Activated CD4-positive, alpha-beta memory T cell treated with anti-CD3 and anti-CD28 coated beads for 36 hours (primary cell): ENCODE measurements at regions not wholly inside any gene's neighbourhood (a gene's known extent, or its start where the extent isn't known, plus 50 kb on each side); places are given as distances from the start of the nearest gene placed in this dataset.

Experiments
- CTCF ChIA-PET: fragments of 350-600 bp; sonication (Branson Sonifier 250); formaldehyde crosslinking; loops from one replicate; lab custom pipeline; 2021; ENCODE audit warnings: antibody characterized with exemption, inconsistent platforms; lab: Charles Lee
- POLR2A ChIA-PET: fragments of 350-600 bp; sonication (Branson Sonifier 250); formaldehyde crosslinking; loops from one replicate; lab custom pipeline; 2021; ENCODE audit warnings: antibody characterized with exemption; lab: Charles Lee
- DNase-seq: peaks from one replicate; pipeline ENCODE4 v3.0.0-alpha.2; 2020
- H3K27ac Mint-ChIP-seq: one replicate; pipeline ENCODE4 v1.8.0; 2021; ENCODE audit warnings: mixed read lengths
- H3K27me3 Mint-ChIP-seq: one replicate; pipeline ENCODE4 v1.8.0; 2021; ENCODE audit warnings: mixed read lengths
- H3K36me3 Mint-ChIP-seq: one replicate; pipeline ENCODE4 v1.8.0; 2021; ENCODE audit warnings: mixed read lengths
- H3K4me1 Mint-ChIP-seq: one replicate; pipeline ENCODE4 v1.8.0; 2021; ENCODE audit warnings: low read depth, mixed read lengths
- H3K4me3 Mint-ChIP-seq: one replicate; pipeline ENCODE4 v1.8.0; 2021; ENCODE audit warnings: mild to moderate bottlenecking, mixed read lengths
- H3K9me3 Mint-ChIP-seq: one replicate; pipeline ENCODE4 v1.8.0; 2021; ENCODE audit warnings: mixed read lengths
- intact Hi-C: fragments of 100-400 bp; cut with micrococcal nuclease; formaldehyde crosslinking; loops from one replicate; pipeline ENCODE4 v1.15.1; 2023

DNA sequence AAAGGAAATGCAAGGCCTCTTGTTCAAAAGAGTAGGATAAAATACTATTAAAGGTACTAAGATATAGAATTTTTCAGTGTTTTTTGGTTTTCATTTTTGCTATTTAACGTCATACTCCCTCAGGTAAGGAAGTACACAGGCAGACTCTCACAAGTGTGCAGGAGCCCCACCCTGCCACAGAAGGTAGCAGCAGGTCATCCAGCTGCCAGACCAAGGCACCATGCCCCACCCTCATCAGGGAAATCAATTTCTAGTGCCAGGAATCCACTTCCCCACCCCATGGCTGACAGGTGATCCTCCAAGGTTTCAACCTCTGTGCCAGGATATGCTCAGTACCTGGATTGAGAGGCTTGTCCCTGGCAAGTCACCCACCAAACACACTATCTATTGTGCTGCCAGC, 712.9 kb downstream of the SORCS3 start:
- ChIA-PET CTCF (no interaction called here), POLR2A (no interaction called here)
- Mint-ChIP-seq H3K27ac (no peak overlapping the region), H3K9me3 (no peaks in the 10 kb centered on the region), H3K36me3 (no peaks in the 10 kb centered on the region), H3K4me3 (no peak overlapping the region), H3K4me1 (no peaks in the 10 kb centered on the region), H3K27me3 (no peaks in the 10 kb centered on the region)
- DNase-seq = no peak
- intact Hi-C loops = no loop called here

GRCh38 chr10:105352827-105353226, 711.7 kb downstream of the SORCS3 start:
- no peaks in the 10 kb centered on the region for H3K27me3 Mint-ChIP-seq
- H3K4me1 Mint-ChIP-seq = no peaks in the 10 kb centered on the region
- CTCF ChIA-PET = no interaction called here
- no peak for DNase-seq
- POLR2A ChIA-PET = no interaction called here
- no peaks in the 10 kb centered on the region for H3K9me3 Mint-ChIP-seq
- H3K27ac Mint-ChIP-seq = no peak overlapping the region
- intact Hi-C loops = no loop called here
- H3K36me3 Mint-ChIP-seq = no peaks in the 10 kb centered on the region
- H3K4me3 Mint-ChIP-seq = no peak overlapping the region

DNA sequence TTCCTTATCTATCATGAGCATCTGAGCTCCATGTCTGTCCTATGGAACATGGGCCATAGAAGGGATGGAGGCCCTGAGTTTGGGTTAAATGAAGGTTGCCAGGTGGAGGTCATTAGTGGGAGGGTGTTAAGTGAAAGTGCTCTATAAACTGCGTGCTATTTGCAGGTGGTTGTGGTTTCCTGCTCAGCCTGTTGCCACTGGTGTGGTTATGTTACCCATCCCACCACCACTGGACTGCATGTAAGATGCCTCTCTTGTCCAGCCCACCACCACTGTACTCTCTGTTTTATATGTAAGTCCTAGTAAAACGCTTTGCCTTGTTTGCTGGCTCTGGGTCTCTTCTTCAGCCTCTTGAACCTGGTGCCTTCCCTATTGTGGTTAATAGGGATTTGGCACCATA, 711.2 kb downstream of the SORCS3 start:
- DNase-seq = no peak
- Mint-ChIP-seq H3K9me3 (no peaks in the 10 kb centered on the region), H3K4me3 (no peak overlapping the region), H3K36me3 (no peaks in the 10 kb centered on the region), H3K4me1 (no peaks in the 10 kb centered on the region), H3K27ac (no peak overlapping the region), H3K27me3 (no peaks in the 10 kb centered on the region)
- intact Hi-C loops = no loop called here
- ChIA-PET CTCF (no interaction called here), POLR2A (no interaction called here)

GRCh38 chr10:105351187-105351586, 710.1 kb downstream of the SORCS3 start:
- no peak overlapping the region for H3K4me3 Mint-ChIP-seq
- CTCF ChIA-PET = no interaction called here
- DNase-seq = no peak
- POLR2A ChIA-PET = no interaction called here
- no peaks in the 10 kb centered on the region for H3K27me3 Mint-ChIP-seq
- H3K4me1 Mint-ChIP-seq = no peaks in the 10 kb centered on the region
- H3K27ac Mint-ChIP-seq = no peak overlapping the region
- intact Hi-C loops = no loop called here
- H3K9me3 Mint-ChIP-seq = no peaks in the 10 kb centered on the region
- no peaks in the 10 kb centered on the region for H3K36me3 Mint-ChIP-seq

GRCh38 chr10:105347487-105347886, 706.4 kb downstream of the SORCS3 start:
- no peak overlapping the region for H3K27ac Mint-ChIP-seq
- H3K36me3 Mint-ChIP-seq = no peaks in the 10 kb centered on the region
- no peaks in the 10 kb centered on the region for H3K9me3 Mint-ChIP-seq
- no peaks in the 10 kb centered on the region for H3K27me3 Mint-ChIP-seq
- no peaks in the 10 kb centered on the region for H3K4me1 Mint-ChIP-seq
- CTCF ChIA-PET = no interaction called here
- POLR2A ChIA-PET = no interaction called here
- no peak for DNase-seq
- intact Hi-C loops = no loop called here
- no peak overlapping the region for H3K4me3 Mint-ChIP-seq

- DNase-seq = no peak
- Mint-ChIP-seq H3K4me3 (no peak overlapping the region), H3K36me3 (no peaks in the 10 kb centered on the region), H3K9me3 (no peaks in the 10 kb centered on the region), H3K4me1 (no peaks in the 10 kb centered on the region), H3K27ac (no peak overlapping the region), H3K27me3 (no peaks in the 10 kb centered on the region)
- intact Hi-C loops = no loop called here
- CTCF ChIA-PET = no interaction called here
- POLR2A ChIA-PET = no interaction called here
These were observed 701.5 kb downstream of the SORCS3 start for GRCh38 chr10:105342606-105343005.

DNA sequence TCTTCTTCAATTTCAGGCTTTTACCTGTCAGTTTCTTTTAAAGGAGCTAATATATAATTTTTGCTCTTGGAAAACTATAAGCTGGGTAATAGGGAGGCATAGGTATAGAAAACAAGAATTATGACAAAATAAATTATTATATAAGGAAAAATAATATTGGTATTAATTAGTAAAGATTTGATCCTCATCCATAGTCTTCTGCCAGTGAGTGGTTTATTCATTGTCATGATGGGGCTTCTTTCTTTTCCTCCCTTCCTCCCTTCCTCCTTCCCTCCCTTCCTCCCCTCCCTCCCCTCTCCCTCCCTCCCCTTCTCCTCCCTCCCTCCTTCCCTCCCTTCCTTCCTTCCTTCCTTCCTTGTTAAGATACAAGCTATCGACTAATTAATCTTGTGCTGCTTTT, 698.6 kb downstream of the SORCS3 start:
- Mint-ChIP-seq H3K36me3 (no peaks in the 10 kb centered on the region), H3K27ac (no peak overlapping the region), H3K27me3 (no peaks in the 10 kb centered on the region), H3K9me3 (no peaks in the 10 kb centered on the region), H3K4me1 (no peaks in the 10 kb centered on the region), H3K4me3 (no peak overlapping the region)
- no peak for DNase-seq
- ChIA-PET CTCF (no interaction called here), POLR2A (no interaction called here)
- intact Hi-C loops = no loop called here

- intact Hi-C loops = no loop called here
- Mint-ChIP-seq H3K9me3 (no peaks in the 10 kb centered on the region), H3K36me3 (no peaks in the 10 kb centered on the region), H3K27ac (no peak overlapping the region), H3K4me3 (no peak overlapping the region), H3K27me3 (no peaks in the 10 kb centered on the region), H3K4me1 (no peaks in the 10 kb centered on the region)
- ChIA-PET CTCF (no interaction called here), POLR2A (no interaction called here)
- DNase-seq = no peak
These were observed 687.5 kb downstream of the SORCS3 start for GRCh38 chr10:105328503-105329133.
